ENCODE measurements at regions not wholly inside any gene's neighbourhood (a gene's known extent, or its start where the extent isn't known, plus 50 kb on each side); places are given as distances from the start of the nearest gene placed in this dataset.

DNA sequence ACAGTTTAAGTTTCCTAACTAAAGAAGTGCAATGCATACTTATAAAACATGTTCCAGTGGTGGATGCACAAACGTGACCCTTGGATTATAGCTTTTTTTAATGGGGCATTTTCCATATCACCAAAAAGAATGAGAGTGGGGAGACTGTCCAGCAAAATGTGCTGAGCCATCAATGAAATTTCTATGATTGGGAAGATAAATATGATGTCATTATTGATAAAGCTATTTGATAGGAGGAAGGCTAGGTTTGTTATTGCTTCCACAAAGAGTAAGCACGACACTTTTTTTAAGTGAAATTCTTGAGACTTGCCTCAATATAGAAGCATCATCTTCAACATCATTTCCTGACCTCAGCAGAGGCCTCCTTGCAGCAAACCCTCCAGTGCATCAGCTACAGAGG is 174.6 kb upstream of the CLEC14A start:
- no peak for DNase-seq (ENCODE audit: low read depth in 1 of 2, low spot score in 1 of 2)
- Histone ChIP-seq H3K9me3 (ENCODE audit: low read depth) (no peaks in the 10 kb centered on the region), H3K36me3 (no peaks in the 10 kb centered on the region), H3K27ac (no peak overlapping the region), H3K4me3 (no peak overlapping the region), H3K4me1 (ENCODE audit: low read depth) (no peaks in the 10 kb centered on the region), H3K27me3 (no peaks in the 10 kb centered on the region)
- TF ChIP-seq CTCF (IDR thresholded peaks at IDR 0.05; ENCODE audit: low read depth, low read length), result no peak

- H3K4me1 ChIP-seq (ENCODE audit: low read depth), result no peaks in the 10 kb centered on the region
- no peaks in the 10 kb centered on the region for H3K9me3 ChIP-seq (ENCODE audit: low read depth)
- DNase-seq (ENCODE audit: low read depth in 1 of 2, low spot score in 1 of 2), result no peak
- no peaks in the 10 kb centered on the region for H3K36me3 ChIP-seq
- no peak overlapping the region for H3K27ac ChIP-seq
- no peaks in the 10 kb centered on the region for H3K27me3 ChIP-seq
- TF ChIP-seq CTCF (IDR thresholded peaks at IDR 0.05; ENCODE audit: low read depth, low read length), result no peak
- no peak overlapping the region for H3K4me3 ChIP-seq
These were observed 169.6 kb upstream of the CLEC14A start for GRCh38 chr14:38425324-38425976.

GRCh38 chr14:38420048-38420447 is 164.2 kb upstream of the CLEC14A start:
- Histone ChIP-seq H3K36me3 (no peaks in the 10 kb centered on the region), H3K9me3 (ENCODE audit: low read depth) (no peaks in the 10 kb centered on the region), H3K27ac (no peak overlapping the region), H3K4me1 (ENCODE audit: low read depth) (no peaks in the 10 kb centered on the region), H3K4me3 (no peak overlapping the region), H3K27me3 (no peaks in the 10 kb centered on the region)
- TF ChIP-seq CTCF (IDR thresholded peaks at IDR 0.05; ENCODE audit: low read depth, low read length), result no peak
- DNase-seq (ENCODE audit: low read depth in 1 of 2, low spot score in 1 of 2), result peak in 1 of 2 donors; percentile 50

DNA sequence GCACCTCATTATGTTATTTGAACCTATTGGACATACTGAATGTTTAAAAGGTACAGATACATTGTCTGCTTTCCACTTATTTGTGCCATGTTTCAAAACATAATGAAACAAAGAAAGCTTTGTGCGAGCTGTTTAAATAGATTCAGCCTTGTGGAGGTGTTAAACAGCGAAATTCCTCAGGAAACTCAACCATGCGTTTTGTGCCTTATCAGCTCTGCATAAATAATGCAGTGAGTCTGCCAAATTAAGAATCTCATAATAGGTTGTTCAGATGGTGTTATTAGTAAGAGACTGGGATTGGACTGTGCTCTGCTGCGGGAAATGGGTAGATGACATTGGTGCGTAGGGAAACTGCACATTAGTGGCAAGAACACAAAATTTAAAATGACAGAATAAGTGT is 163.7 kb upstream of the CLEC14A start:
- DNase-seq (ENCODE audit: low read depth in 1 of 2, low spot score in 1 of 2), result peak in 1 of 2 donors; percentile 31
- H3K27me3 ChIP-seq, result no peaks in the 10 kb centered on the region
- no peak overlapping the region for H3K4me3 ChIP-seq

GRCh38 chr14:38412654-38413053 is 156.8 kb upstream of the CLEC14A start:
- Histone ChIP-seq H3K27ac (no peak overlapping the region), H3K4me3 (no peak overlapping the region), H3K27me3 (no peaks in the 10 kb centered on the region), H3K9me3 (ENCODE audit: low read depth) (no peaks in the 10 kb centered on the region), H3K36me3 (no peaks in the 10 kb centered on the region), H3K4me1 (ENCODE audit: low read depth) (peaks cover 6% of the 10 kb centered on the region)
- no peak for TF ChIP-seq CTCF (IDR thresholded peaks at IDR 0.05; ENCODE audit: low read depth, low read length)
- DNase-seq (ENCODE audit: low read depth in 1 of 2, low spot score in 1 of 2), result no peak

More for the DNA sequence above, 163.7 kb upstream of the CLEC14A start:
- no peak for TF ChIP-seq CTCF (IDR thresholded peaks at IDR 0.05; ENCODE audit: low read depth, low read length)
- Histone ChIP-seq H3K4me1 (ENCODE audit: low read depth) (no peaks in the 10 kb centered on the region), H3K27ac (no peak overlapping the region), H3K9me3 (ENCODE audit: low read depth) (no peaks in the 10 kb centered on the region), H3K36me3 (no peaks in the 10 kb centered on the region)
